ENCODE measurements at regions not wholly inside any gene's neighbourhood (a gene's known extent, or its start where the extent isn't known, plus 50 kb on each side); places are given as distances from the start of the nearest gene placed in this dataset.
"Not testable (repeated sequence)": the region's sequence is repeated elsewhere in the genome, so short reads cannot be mapped to it uniquely, and the experiment has no call there.

- not testable (repeated sequence) for TF ChIP-seq CTCF (conservative IDR thresholded peaks at IDR 0.05; ENCODE audit: low read depth, low read length); EZH2 (IDR thresholded peaks at IDR 0.05; ENCODE audit: borderline replicate concordance, low read depth, low read length, poor library complexity, severe bottlenecking)
These were observed 205.7 kb upstream of the ZNF337 start for GRCh38 chr20:25902321-25902720.
